HEK293 (cell line): ENCODE measurements at regions not wholly inside any gene's neighbourhood (a gene's known extent, or its start where the extent isn't known, plus 50 kb on each side); places are given as distances from the start of the nearest gene placed in this dataset.

Source experiments
- CTCF ChIA-PET: fragments of 350-600 bp; formaldehyde crosslinking; extraction: SDS; loops from one replicate; lab custom pipeline; 2021; ENCODE audit warnings: antibody characterized with exemption; lab: Yijun Ruan, JAX
- POLR2A ChIA-PET: fragments of 300-600 bp; formaldehyde crosslinking; extraction: SDS; loops from one replicate; lab custom pipeline; 2020; ENCODE audit warnings: antibody characterized with exemption, inconsistent platforms; lab: Yijun Ruan, JAX
- H3K27ac ChIP-seq: fragments of 200-500 bp; sonication (Bioruptor generic); 2 replicates; pipeline ENCODE4 v1.5.1; 2014; ENCODE audit warnings: low read depth, low read length, control low read depth, inconsistent platforms; ENCODE audit errors: extremely low read depth
- H3K36me3 ChIP-seq, 2 experiments: fragments of 200-500 bp in 1 of 2; sonication (Bioruptor generic) in 1 of 2; 1 replicate in 1 of 2; 2 replicates in 1 of 2; pipeline ENCODE4 v1.5.1; 2014 to 2017; ENCODE audit warnings: inconsistent platforms in 2 of 2, low read length in 2 of 2; ENCODE audit not compliant: control insufficient read depth in 2 of 2, insufficient read depth in 1 of 2
- H3K4me1 ChIP-seq: fragments of 200-500 bp; sonication (Bioruptor generic); 2 replicates; pipeline ENCODE4 v1.5.1; 2014; ENCODE audit warnings: mild to moderate bottlenecking, low read length, inconsistent platforms; ENCODE audit not compliant: control insufficient read depth, insufficient read depth
- H3K4me3 ChIP-seq: 2 replicates; pipeline ENCODE4 v1.5.1; 2011; ENCODE audit warnings: low read depth, mild to moderate bottlenecking, control low read depth, low read length, moderate library complexity
- H3K9me3 ChIP-seq: fragments of 200-500 bp; sonication (Bioruptor generic); 2 replicates; pipeline ENCODE4 v1.5.1; 2014; ENCODE audit warnings: low read depth, low read length, inconsistent platforms; ENCODE audit not compliant: control insufficient read depth, insufficient read depth
- KLF10 ChIP-seq: fragments of 450-650 bp; IDR thresholded peaks from 2 replicates; pipeline ENCODE4 v1.5.1; 2018; ENCODE audit warnings: missing biosample characterization, mild to moderate bottlenecking, missing genetic modification characterization
- KLF9 ChIP-seq: fragments of 450-650 bp; formaldehyde crosslinking; IDR thresholded peaks from 2 replicates; pipeline ENCODE4 v1.5.1; 2016; ENCODE audit warnings: missing biosample characterization, missing genetic modification characterization, low read depth
- OSR2 ChIP-seq: fragments of 450-650 bp; formaldehyde crosslinking; IDR thresholded peaks from 2 replicates; pipeline ENCODE4 v1.5.1; 2016; ENCODE audit warnings: missing biosample characterization, missing genetic modification characterization
- TRIM28 ChIP-seq: IDR thresholded peaks from 2 replicates; pipeline ENCODE4 v1.6.1; 2011; ENCODE audit warnings: low read length, control low read depth, borderline replicate concordance
- YY2 ChIP-seq: fragments of 450-650 bp; formaldehyde crosslinking; IDR thresholded peaks from 2 replicates; pipeline ENCODE4 v1.5.1; 2016; ENCODE audit warnings: missing biosample characterization, missing genetic modification characterization
- ZNF112 ChIP-seq: fragments of 450-650 bp; formaldehyde crosslinking; IDR thresholded peaks from 2 replicates; pipeline ENCODE4 v1.5.0; 2017; ENCODE audit warnings: missing biosample characterization, missing genetic modification characterization
- ZNF146 ChIP-seq: fragments of 450-650 bp; formaldehyde crosslinking; IDR thresholded peaks from 2 replicates; pipeline ENCODE4 v1.5.1; 2016; ENCODE audit warnings: missing biosample characterization, missing genetic modification characterization
- ZNF221 ChIP-seq: fragments of 450-650 bp; formaldehyde crosslinking; IDR thresholded peaks from 2 replicates; pipeline ENCODE4 v1.5.1; 2017; ENCODE audit warnings: missing biosample characterization, missing genetic modification characterization, borderline replicate concordance
- ZNF24 ChIP-seq: fragments of 450-650 bp; formaldehyde crosslinking; IDR thresholded peaks from 2 replicates; pipeline ENCODE4 v1.5.1; 2016; ENCODE audit warnings: missing biosample characterization, missing genetic modification characterization
- ZNF354C ChIP-seq: fragments of 450-650 bp; formaldehyde crosslinking; IDR thresholded peaks from 2 replicates; pipeline ENCODE4 v1.5.1; 2016; ENCODE audit warnings: missing biosample characterization, missing genetic modification characterization, low read depth, borderline replicate concordance
- ZNF433 ChIP-seq: fragments of 450-650 bp; formaldehyde crosslinking; IDR thresholded peaks from 2 replicates; pipeline ENCODE4 v1.5.1; 2016; ENCODE audit warnings: missing biosample characterization, missing genetic modification characterization, low read depth
- ZNF521 ChIP-seq: fragments of 450-650 bp; formaldehyde crosslinking; IDR thresholded peaks from 2 replicates; pipeline ENCODE4 v1.5.1; 2017; ENCODE audit warnings: missing biosample characterization, mild to moderate bottlenecking, missing genetic modification characterization
- ZNF544 ChIP-seq: fragments of 450-650 bp; formaldehyde crosslinking; IDR thresholded peaks from 2 replicates; pipeline ENCODE4 v1.5.0; 2017; ENCODE audit warnings: missing biosample characterization, missing genetic modification characterization
- ZNF561 ChIP-seq: fragments of 450-650 bp; IDR thresholded peaks from 2 replicates; pipeline ENCODE4 v1.5.1; 2018; ENCODE audit warnings: missing biosample characterization, missing genetic modification characterization, borderline replicate concordance
- ZNF621 ChIP-seq: fragments of 450-650 bp; formaldehyde crosslinking; IDR thresholded peaks from 2 replicates; pipeline ENCODE4 v1.5.1; 2017; ENCODE audit warnings: missing biosample characterization, missing genetic modification characterization
- ZNF629 ChIP-seq: fragments of 450-650 bp; formaldehyde crosslinking; IDR thresholded peaks from 2 replicates; pipeline ENCODE4 v1.5.1; 2017; ENCODE audit warnings: missing biosample characterization, missing genetic modification characterization
- ZNF645 ChIP-seq: fragments of 450-650 bp; formaldehyde crosslinking; IDR thresholded peaks from 2 replicates; pipeline ENCODE4; 2016; ENCODE audit warnings: missing biosample characterization, missing genetic modification characterization
- ZSCAN23 ChIP-seq: fragments of 450-650 bp; formaldehyde crosslinking; IDR thresholded peaks from 2 replicates; pipeline ENCODE4 v1.5.1; 2016; ENCODE audit warnings: missing biosample characterization, missing genetic modification characterization
- TF ChIP-seq, protein P1 (sequence below): fragments of 450-650 bp; formaldehyde crosslinking; IDR thresholded peaks from 2 replicates; pipeline ENCODE4 v1.5.1; 2016; ENCODE audit warnings: missing biosample characterization, missing genetic modification characterization, borderline replicate concordance
- TF ChIP-seq, protein P2 (sequence below): fragments of 450-650 bp; formaldehyde crosslinking; IDR thresholded peaks from 2 replicates; pipeline ENCODE4 v1.5.1; 2016; ENCODE audit warnings: missing biosample characterization, missing genetic modification characterization
- TF ChIP-seq, protein P3 (sequence below): fragments of 450-650 bp; formaldehyde crosslinking; IDR thresholded peaks from 2 replicates; pipeline ENCODE4 v1.5.1; 2017; ENCODE audit warnings: missing biosample characterization, missing genetic modification characterization
- TF ChIP-seq, protein P4 (sequence below): fragments of 450-650 bp; formaldehyde crosslinking; IDR thresholded peaks from 2 replicates; pipeline ENCODE4 v1.5.1; 2016; ENCODE audit warnings: missing biosample characterization, missing genetic modification characterization
- TF ChIP-seq, protein P5 (sequence below): fragments of 450-650 bp; formaldehyde crosslinking; IDR thresholded peaks from 2 replicates; pipeline ENCODE4 v1.5.1; 2017; ENCODE audit warnings: missing biosample characterization, missing genetic modification characterization

- TF ChIP-seq ZNF561 (tag by site-specific recombination) (no peak), ZNF645 (tag by site-specific recombination) (no peak), ZNF24 (tag by site-specific recombination) (no peak), ZNF544 (tag by site-specific recombination) (no peak), ZNF433 (tag by site-specific recombination) (no peak), KLF9 (tag by site-specific recombination) (no peak), ZNF621 (tag by site-specific recombination) (no peak), YY2 (tag by site-specific recombination) (no peak), OSR2 (tag by site-specific recombination) (no peak), ZSCAN23 (no peak), ZNF354C (tag by site-specific recombination) (no peak), ZNF521 (no peak)
- TF ChIP-seq, protein P1, sequence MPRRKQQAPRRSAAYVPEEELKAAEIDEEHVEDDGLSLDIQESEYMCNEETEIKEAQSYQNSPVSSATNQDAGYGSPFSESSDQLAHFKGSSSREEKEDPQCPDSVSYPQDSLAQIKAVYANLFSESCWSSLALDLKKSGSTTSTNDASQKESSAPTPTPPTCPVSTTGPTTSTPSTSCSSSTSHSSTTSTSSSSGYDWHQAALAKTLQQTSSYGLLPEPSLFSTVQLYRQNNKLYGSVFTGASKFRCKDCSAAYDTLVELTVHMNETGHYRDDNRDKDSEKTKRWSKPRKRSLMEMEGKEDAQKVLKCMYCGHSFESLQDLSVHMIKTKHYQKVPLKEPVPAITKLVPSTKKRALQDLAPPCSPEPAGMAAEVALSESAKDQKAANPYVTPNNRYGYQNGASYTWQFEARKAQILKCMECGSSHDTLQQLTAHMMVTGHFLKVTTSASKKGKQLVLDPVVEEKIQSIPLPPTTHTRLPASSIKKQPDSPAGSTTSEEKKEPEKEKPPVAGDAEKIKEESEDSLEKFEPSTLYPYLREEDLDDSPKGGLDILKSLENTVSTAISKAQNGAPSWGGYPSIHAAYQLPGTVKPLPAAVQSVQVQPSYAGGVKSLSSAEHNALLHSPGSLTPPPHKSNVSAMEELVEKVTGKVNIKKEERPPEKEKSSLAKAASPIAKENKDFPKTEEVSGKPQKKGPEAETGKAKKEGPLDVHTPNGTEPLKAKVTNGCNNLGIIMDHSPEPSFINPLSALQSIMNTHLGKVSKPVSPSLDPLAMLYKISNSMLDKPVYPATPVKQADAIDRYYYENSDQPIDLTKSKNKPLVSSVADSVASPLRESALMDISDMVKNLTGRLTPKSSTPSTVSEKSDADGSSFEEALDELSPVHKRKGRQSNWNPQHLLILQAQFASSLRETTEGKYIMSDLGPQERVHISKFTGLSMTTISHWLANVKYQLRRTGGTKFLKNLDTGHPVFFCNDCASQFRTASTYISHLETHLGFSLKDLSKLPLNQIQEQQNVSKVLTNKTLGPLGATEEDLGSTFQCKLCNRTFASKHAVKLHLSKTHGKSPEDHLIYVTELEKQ (tag by site-specific recombination): no peak
- TF ChIP-seq, protein P2, sequence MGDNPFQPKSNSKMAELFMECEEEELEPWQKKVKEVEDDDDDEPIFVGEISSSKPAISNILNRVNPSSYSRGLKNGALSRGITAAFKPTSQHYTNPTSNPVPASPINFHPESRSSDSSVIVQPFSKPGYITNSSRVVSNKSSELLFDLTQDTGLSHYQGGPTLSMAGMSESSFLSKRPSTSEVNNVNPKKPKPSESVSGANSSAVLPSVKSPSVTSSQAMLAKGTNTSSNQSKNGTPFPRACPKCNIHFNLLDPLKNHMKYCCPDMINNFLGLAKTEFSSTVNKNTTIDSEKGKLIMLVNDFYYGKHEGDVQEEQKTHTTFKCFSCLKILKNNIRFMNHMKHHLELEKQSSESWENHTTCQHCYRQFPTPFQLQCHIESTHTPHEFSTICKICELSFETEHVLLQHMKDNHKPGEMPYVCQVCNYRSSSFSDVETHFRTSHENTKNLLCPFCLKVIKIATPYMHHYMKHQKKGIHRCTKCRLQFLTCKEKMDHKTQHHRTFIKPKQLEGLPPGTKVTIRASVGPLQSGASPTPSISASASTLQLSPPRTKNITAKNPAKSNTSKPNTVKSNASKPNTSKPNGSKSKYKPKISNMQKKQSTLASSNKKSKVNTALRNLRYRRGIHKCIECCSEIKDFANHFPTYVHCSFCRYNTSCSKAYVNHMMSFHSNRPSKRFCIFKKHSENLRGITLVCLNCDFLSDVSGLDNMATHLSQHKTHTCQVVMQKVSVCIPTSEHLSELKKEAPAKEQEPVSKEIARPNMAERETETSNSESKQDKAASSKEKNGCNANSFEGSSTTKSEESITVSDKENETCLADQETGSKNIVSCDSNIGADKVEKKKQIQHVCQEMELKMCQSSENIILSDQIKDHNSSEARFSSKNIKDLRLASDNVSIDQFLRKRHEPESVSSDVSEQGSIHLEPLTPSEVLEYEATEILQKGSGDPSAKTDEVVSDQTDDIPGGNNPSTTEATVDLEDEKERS: no peak
- H3K4me1 ChIP-seq: no peaks in the 10 kb centered on the region
- CTCF ChIA-PET: no interaction called here
- no peaks in the 10 kb centered on the region for H3K9me3 ChIP-seq
- no peak overlapping the region for H3K27ac ChIP-seq
- H3K4me3 ChIP-seq: no peak overlapping the region
- POLR2A ChIA-PET: no interaction called here
- no peaks in the 10 kb centered on the region for H3K36me3 ChIP-seq
These were observed 754.0 kb upstream of the ADGRL4 start for GRCh38 chr1:79760531-79760930.

DNA sequence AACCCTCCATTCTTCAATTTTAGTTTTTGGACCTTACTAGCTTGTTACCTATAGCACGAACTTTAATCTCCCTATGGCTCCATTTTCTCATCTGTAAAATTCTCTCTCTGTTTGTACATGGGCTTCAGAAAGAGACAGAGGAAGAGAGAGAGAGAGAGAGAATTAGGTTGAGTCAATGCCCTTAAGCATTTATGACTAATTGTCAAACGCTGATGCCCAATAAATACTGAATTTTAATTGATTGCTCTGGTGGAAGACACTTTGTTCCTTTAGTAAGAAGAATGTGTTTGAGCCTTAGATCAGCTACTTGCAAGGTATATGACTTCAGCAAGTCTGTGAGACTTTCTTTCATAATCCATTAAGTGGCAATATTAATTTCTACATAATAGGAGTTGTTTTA is 743.1 kb upstream of the ADGRL4 start:
- Histone ChIP-seq H3K27ac (no peak overlapping the region), H3K4me3 (no peak overlapping the region), H3K4me1 (no peaks in the 10 kb centered on the region), H3K9me3 (no peaks in the 10 kb centered on the region), H3K36me3 (no peaks in the 10 kb centered on the region)
- POLR2A ChIA-PET: no interaction called here
- CTCF ChIA-PET: no interaction called here
- TF ChIP-seq KLF10 (tag by site-specific recombination) (no peak), ZNF24 (tag by site-specific recombination) (no peak), ZNF221 (tag by site-specific recombination) (no peak), YY2 (tag by site-specific recombination) (no peak), TRIM28 (no peak), ZNF629 (tag by site-specific recombination) (no peak), ZNF112 (no peak), ZNF146 (tag by site-specific recombination) (no peak)
- TF ChIP-seq, protein P3, sequence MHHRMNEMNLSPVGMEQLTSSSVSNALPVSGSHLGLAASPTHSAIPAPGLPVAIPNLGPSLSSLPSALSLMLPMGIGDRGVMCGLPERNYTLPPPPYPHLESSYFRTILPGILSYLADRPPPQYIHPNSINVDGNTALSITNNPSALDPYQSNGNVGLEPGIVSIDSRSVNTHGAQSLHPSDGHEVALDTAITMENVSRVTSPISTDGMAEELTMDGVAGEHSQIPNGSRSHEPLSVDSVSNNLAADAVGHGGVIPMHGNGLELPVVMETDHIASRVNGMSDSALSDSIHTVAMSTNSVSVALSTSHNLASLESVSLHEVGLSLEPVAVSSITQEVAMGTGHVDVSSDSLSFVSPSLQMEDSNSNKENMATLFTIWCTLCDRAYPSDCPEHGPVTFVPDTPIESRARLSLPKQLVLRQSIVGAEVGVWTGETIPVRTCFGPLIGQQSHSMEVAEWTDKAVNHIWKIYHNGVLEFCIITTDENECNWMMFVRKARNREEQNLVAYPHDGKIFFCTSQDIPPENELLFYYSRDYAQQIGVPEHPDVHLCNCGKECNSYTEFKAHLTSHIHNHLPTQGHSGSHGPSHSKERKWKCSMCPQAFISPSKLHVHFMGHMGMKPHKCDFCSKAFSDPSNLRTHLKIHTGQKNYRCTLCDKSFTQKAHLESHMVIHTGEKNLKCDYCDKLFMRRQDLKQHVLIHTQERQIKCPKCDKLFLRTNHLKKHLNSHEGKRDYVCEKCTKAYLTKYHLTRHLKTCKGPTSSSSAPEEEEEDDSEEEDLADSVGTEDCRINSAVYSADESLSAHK: no peak
- TF ChIP-seq, protein P4, sequence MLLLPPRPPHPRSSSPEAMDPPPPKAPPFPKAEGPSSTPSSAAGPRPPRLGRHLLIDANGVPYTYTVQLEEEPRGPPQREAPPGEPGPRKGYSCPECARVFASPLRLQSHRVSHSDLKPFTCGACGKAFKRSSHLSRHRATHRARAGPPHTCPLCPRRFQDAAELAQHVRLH (tag by site-specific recombination): no peak
- TF ChIP-seq, protein P5, sequence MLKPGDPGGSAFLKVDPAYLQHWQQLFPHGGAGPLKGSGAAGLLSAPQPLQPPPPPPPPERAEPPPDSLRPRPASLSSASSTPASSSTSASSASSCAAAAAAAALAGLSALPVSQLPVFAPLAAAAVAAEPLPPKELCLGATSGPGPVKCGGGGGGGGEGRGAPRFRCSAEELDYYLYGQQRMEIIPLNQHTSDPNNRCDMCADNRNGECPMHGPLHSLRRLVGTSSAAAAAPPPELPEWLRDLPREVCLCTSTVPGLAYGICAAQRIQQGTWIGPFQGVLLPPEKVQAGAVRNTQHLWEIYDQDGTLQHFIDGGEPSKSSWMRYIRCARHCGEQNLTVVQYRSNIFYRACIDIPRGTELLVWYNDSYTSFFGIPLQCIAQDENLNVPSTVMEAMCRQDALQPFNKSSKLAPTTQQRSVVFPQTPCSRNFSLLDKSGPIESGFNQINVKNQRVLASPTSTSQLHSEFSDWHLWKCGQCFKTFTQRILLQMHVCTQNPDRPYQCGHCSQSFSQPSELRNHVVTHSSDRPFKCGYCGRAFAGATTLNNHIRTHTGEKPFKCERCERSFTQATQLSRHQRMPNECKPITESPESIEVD (tag by site-specific recombination): no peak
